Mesothelial cell of epicardium (in vitro differentiated cells): ENCODE measurements at regions not wholly inside any gene's neighbourhood (a gene's known extent, or its start where the extent isn't known, plus 50 kb on each side); places are given as distances from the start of the nearest gene placed in this dataset.
"Not testable (repeated sequence)": the region's sequence is repeated elsewhere in the genome, so short reads cannot be mapped to it uniquely, and the experiment has no call there.

ENCODE experiments used
- DNase-seq, 2 experiments: peaks; one replicate each; pipeline ENCODE4 v3.0.0; 2021; ENCODE audit warnings: low spot score in 2 of 2; ENCODE audit not compliant: unreplicated experiment in 2 of 2
- H3K27ac Mint-ChIP-seq: 2 replicates; pipeline ENCODE4 v1.8.0; 2021; ENCODE audit warnings: mixed read lengths
- H3K27me3 Mint-ChIP-seq: 2 replicates; pipeline ENCODE4 v1.8.0; 2021; ENCODE audit warnings: low read depth, mixed read lengths
- H3K36me3 Mint-ChIP-seq: 2 replicates; pipeline ENCODE4 v1.8.0; 2021; ENCODE audit warnings: mixed read lengths
- H3K4me1 Mint-ChIP-seq: 2 replicates; pipeline ENCODE4 v1.8.0; 2021; ENCODE audit warnings: mixed read lengths
- H3K4me3 Mint-ChIP-seq: 2 replicates; pipeline ENCODE4 v1.8.0; 2021; ENCODE audit warnings: mild to moderate bottlenecking, moderate library complexity, mixed read lengths
- H3K9me3 Mint-ChIP-seq: 2 replicates; pipeline ENCODE4 v1.8.0; 2021; ENCODE audit warnings: mixed read lengths
- TF ChIP-seq, protein P1 (sequence below): fragments of 200-600 bp; sonication (generic); IDR thresholded peaks from one replicate; pipeline ENCODE4 v1.5.0; 2021; ENCODE audit warnings: antibody characterized with exemption; ENCODE audit not compliant: unreplicated experiment

DNA sequence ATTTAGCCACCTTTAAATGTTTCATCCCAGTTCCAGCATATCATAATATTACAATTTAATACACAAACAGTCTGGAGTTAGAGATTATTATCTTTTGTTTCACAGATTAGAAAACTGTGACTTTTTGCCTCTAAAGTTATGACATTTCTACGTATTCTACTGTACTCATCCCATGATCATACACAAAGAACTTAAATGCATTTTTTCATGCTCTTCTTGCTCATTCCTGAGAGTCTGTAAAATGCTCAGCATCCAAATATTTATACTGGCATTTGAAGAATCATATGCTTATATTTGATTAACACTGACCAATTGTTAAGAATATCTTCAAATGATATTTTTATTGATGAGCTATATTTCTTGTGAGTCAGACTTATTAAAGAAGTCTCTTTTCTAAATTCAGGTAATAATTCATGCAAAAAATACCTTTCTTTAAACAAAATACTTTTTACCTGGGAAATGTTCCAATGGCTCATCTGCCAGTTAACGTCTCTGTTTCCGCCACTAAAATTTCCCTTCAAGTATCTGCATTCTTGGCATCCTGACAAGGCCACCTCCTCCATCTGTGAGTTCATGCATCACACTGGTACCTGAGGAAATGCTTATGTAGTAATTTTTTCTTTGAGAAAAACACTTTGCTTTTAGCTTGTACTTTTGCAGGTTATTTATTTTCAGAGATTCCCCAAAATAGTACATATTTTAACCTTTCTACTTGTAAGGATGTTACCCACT lies 139.6 kb upstream of the RASA1 start:
- no peaks in the 10 kb centered on the region for H3K4me1 Mint-ChIP-seq
- H3K36me3 Mint-ChIP-seq: no peaks in the 10 kb centered on the region
- no peaks in the 10 kb centered on the region for H3K9me3 Mint-ChIP-seq
- H3K4me3 Mint-ChIP-seq: no peak overlapping the region
- no peak for DNase-seq
- TF ChIP-seq, protein P1, sequence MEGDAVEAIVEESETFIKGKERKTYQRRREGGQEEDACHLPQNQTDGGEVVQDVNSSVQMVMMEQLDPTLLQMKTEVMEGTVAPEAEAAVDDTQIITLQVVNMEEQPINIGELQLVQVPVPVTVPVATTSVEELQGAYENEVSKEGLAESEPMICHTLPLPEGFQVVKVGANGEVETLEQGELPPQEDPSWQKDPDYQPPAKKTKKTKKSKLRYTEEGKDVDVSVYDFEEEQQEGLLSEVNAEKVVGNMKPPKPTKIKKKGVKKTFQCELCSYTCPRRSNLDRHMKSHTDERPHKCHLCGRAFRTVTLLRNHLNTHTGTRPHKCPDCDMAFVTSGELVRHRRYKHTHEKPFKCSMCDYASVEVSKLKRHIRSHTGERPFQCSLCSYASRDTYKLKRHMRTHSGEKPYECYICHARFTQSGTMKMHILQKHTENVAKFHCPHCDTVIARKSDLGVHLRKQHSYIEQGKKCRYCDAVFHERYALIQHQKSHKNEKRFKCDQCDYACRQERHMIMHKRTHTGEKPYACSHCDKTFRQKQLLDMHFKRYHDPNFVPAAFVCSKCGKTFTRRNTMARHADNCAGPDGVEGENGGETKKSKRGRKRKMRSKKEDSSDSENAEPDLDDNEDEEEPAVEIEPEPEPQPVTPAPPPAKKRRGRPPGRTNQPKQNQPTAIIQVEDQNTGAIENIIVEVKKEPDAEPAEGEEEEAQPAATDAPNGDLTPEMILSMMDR: no peak
- no peaks in the 10 kb centered on the region for H3K27me3 Mint-ChIP-seq
- H3K27ac Mint-ChIP-seq: no peak overlapping the region

GRCh38 chr5:87129046-87129445 lies 138.6 kb upstream of the RASA1 start:
- TF ChIP-seq, protein P1: no peak
- no peak overlapping the region for H3K27ac Mint-ChIP-seq

GRCh38 chr5:87132696-87133095 lies 135.0 kb upstream of the RASA1 start:
- Mint-ChIP-seq H3K4me3 (no peak overlapping the region), H3K36me3 (no peaks in the 10 kb centered on the region), H3K27me3 (no peaks in the 10 kb centered on the region), H3K4me1 (peaks cover 5% of the 10 kb centered on the region), H3K27ac (no peak overlapping the region), H3K9me3 (peaks cover 5% of the 10 kb centered on the region)
- TF ChIP-seq, protein P1: no peak
- no peak for DNase-seq

More at GRCh38 chr5:87129046-87129445, 138.6 kb upstream of the RASA1 start:
- Mint-ChIP-seq H3K4me3 (no peak overlapping the region), H3K36me3 (no peaks in the 10 kb centered on the region), H3K27me3 (no peaks in the 10 kb centered on the region), H3K9me3 (no peaks in the 10 kb centered on the region), H3K4me1 (no peaks in the 10 kb centered on the region)
- no peak for DNase-seq

GRCh38 chr5:87134513-87134912 lies 133.2 kb upstream of the RASA1 start:
- not testable (repeated sequence) for H3K4me3 Mint-ChIP-seq, H3K4me1 Mint-ChIP-seq, H3K27ac Mint-ChIP-seq, H3K27me3 Mint-ChIP-seq, H3K36me3 Mint-ChIP-seq, DNase-seq, H3K9me3 Mint-ChIP-seq

DNA sequence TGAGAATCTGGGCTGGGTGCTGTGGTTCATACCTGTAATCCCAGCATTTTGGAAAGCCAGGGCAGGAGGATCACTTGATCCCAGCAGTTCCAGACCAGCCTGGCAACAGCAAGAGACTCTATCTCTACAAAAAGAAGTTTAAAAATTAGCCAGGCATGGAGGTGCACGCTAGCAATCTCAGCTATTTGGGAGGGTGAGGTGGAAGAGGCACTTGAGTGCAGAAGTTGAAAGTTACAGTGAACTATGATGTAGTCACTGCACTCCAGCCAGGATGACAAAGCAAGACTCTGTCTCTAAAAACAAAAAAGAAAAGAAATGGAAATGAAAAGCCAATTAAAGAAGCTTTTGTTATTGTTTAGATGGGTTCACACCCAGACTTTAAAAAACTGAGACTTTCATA lies 131.6 kb upstream of the RASA1 start:
- peaks cover 5% of the 10 kb centered on the region for H3K9me3 Mint-ChIP-seq
- no peak for DNase-seq
- no peak overlapping the region for H3K27ac Mint-ChIP-seq
- TF ChIP-seq, protein P1: no peak
- H3K4me3 Mint-ChIP-seq: no peak overlapping the region
- no peaks in the 10 kb centered on the region for H3K27me3 Mint-ChIP-seq
- H3K36me3 Mint-ChIP-seq: no peaks in the 10 kb centered on the region
- peaks cover 11% of the 10 kb centered on the region for H3K4me1 Mint-ChIP-seq

GRCh38 chr5:87136733-87137132 lies 130.9 kb upstream of the RASA1 start:
- DNase-seq: no peak
- TF ChIP-seq, protein P1: no peak
- Mint-ChIP-seq H3K27ac (no peak overlapping the region), H3K9me3 (peaks cover 5% of the 10 kb centered on the region), H3K4me3 (no peak overlapping the region), H3K36me3 (no peaks in the 10 kb centered on the region), H3K4me1 (peaks cover 16% of the 10 kb centered on the region), H3K27me3 (no peaks in the 10 kb centered on the region)
